ENCODE measurements at regions not wholly inside any gene's neighbourhood (a gene's known extent, or its start where the extent isn't known, plus 50 kb on each side); places are given as distances from the start of the nearest gene placed in this dataset.

DNA sequence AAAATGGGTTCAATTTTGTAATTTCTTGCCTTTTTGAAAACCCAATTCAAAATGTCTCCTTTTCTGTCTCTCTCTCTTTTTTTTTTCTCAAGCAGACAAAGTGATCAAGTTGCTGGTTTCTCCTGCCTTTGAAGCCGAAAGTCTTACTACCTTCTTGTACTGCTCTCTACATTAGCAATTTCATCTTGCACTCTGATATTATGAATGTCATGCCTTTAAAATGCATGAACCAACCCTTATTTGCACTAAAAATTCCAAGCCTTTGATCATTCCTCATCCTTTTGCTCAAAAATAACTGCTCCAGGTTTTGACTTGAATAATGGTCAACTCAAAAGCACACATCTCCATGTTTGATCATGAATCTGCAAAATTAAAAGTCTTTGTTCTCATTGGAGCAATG lies 125.2 kb downstream of the CETN3 start:
- TF ChIP-seq, protein P1, sequence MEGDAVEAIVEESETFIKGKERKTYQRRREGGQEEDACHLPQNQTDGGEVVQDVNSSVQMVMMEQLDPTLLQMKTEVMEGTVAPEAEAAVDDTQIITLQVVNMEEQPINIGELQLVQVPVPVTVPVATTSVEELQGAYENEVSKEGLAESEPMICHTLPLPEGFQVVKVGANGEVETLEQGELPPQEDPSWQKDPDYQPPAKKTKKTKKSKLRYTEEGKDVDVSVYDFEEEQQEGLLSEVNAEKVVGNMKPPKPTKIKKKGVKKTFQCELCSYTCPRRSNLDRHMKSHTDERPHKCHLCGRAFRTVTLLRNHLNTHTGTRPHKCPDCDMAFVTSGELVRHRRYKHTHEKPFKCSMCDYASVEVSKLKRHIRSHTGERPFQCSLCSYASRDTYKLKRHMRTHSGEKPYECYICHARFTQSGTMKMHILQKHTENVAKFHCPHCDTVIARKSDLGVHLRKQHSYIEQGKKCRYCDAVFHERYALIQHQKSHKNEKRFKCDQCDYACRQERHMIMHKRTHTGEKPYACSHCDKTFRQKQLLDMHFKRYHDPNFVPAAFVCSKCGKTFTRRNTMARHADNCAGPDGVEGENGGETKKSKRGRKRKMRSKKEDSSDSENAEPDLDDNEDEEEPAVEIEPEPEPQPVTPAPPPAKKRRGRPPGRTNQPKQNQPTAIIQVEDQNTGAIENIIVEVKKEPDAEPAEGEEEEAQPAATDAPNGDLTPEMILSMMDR (IDR thresholded peaks at IDR 0.05; ENCODE audit: poor library complexity, severe bottlenecking): no peak
- no peak for TF ChIP-seq EZH2 (IDR thresholded peaks at IDR 0.05; ENCODE audit: borderline replicate concordance, insufficient read depth, low read length, poor library complexity, severe bottlenecking)
- TF ChIP-seq EP300 (conservative IDR thresholded peaks at IDR 0.05; ENCODE audit: poor library complexity, severe bottlenecking): no peak
- no peak for TF ChIP-seq RAD21 (conservative IDR thresholded peaks at IDR 0.05)
- no peak for TF ChIP-seq POLR2AphosphoS5 (IDR thresholded peaks at IDR 0.05)
- TF ChIP-seq SMC3 (conservative IDR thresholded peaks at IDR 0.05; ENCODE audit: poor library complexity): no peak
- TF ChIP-seq, protein P2, sequence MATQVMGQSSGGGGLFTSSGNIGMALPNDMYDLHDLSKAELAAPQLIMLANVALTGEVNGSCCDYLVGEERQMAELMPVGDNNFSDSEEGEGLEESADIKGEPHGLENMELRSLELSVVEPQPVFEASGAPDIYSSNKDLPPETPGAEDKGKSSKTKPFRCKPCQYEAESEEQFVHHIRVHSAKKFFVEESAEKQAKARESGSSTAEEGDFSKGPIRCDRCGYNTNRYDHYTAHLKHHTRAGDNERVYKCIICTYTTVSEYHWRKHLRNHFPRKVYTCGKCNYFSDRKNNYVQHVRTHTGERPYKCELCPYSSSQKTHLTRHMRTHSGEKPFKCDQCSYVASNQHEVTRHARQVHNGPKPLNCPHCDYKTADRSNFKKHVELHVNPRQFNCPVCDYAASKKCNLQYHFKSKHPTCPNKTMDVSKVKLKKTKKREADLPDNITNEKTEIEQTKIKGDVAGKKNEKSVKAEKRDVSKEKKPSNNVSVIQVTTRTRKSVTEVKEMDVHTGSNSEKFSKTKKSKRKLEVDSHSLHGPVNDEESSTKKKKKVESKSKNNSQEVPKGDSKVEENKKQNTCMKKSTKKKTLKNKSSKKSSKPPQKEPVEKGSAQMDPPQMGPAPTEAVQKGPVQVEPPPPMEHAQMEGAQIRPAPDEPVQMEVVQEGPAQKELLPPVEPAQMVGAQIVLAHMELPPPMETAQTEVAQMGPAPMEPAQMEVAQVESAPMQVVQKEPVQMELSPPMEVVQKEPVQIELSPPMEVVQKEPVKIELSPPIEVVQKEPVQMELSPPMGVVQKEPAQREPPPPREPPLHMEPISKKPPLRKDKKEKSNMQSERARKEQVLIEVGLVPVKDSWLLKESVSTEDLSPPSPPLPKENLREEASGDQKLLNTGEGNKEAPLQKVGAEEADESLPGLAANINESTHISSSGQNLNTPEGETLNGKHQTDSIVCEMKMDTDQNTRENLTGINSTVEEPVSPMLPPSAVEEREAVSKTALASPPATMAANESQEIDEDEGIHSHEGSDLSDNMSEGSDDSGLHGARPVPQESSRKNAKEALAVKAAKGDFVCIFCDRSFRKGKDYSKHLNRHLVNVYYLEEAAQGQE (IDR thresholded peaks at IDR 0.05; ENCODE audit: borderline replicate concordance): no peak
- no peak for TF ChIP-seq TAF1 (IDR thresholded peaks at IDR 0.05; ENCODE audit: low read depth)
- TF ChIP-seq MXI1 (conservative IDR thresholded peaks at IDR 0.05; ENCODE audit: poor library complexity, severe bottlenecking): no peak

All from neural cell (in vitro differentiated cells).